Small intestine (tissue), 7 donors: ENCODE measurements at regions not wholly inside any gene's neighbourhood (a gene's known extent, or its start where the extent isn't known, plus 50 kb on each side); places are given as distances from the start of the nearest gene placed in this dataset.

Experiments used
- DNase-seq, 2 donors: peaks; one replicate each; pipeline versions ENCODE4 v3.0.0 to v3.0.0-alpha.2; 2013
- FAIRE-seq: peaks from 2 replicates; lab custom pipeline; 2012; peaks lifted over from hg19 to GRCh38; lab: Jason Lieb, UNC
- H3K27ac ChIP-seq, 3 donors: one replicate each; pipeline ENCODE4 v1.5.1; 2013; ENCODE audit warnings: low read length in 2 of 3, mild to moderate bottlenecking in 2 of 3, control low read depth in 1 of 3, inconsistent platforms in 1 of 3, low read depth in 1 of 3, moderate library complexity in 1 of 3
- H3K27me3 ChIP-seq, 3 donors: one replicate each; pipeline ENCODE4 v1.6.1; 2013; ENCODE audit warnings: low read length in 3 of 3, inconsistent platforms in 1 of 3; ENCODE audit not compliant: control insufficient read depth in 3 of 3, insufficient read depth in 3 of 3
- H3K36me3 ChIP-seq, 3 donors: one replicate each; pipeline ENCODE4 v1.6.1; 2013; ENCODE audit warnings: low read length in 3 of 3, inconsistent platforms in 1 of 3, low read depth in 1 of 3, mild to moderate bottlenecking in 1 of 3, moderate library complexity in 1 of 3; ENCODE audit not compliant: control insufficient read depth in 3 of 3, insufficient read depth in 2 of 3
- H3K4me1 ChIP-seq, 3 donors: one replicate each; pipeline ENCODE4 v1.6.1; 2013; ENCODE audit warnings: low read length in 2 of 3, inconsistent platforms in 1 of 3, low read depth in 1 of 3, mild to moderate bottlenecking in 1 of 3, moderate library complexity in 1 of 3; ENCODE audit not compliant: control insufficient read depth in 3 of 3, insufficient read depth in 2 of 3
- H3K4me3 ChIP-seq, 3 donors: one replicate each; pipeline ENCODE4 v1.5.1; 2013; ENCODE audit warnings: low read length in 3 of 3, control low read depth in 1 of 3, inconsistent platforms in 1 of 3, low read depth in 1 of 3, mild to moderate bottlenecking in 1 of 3, moderate library complexity in 1 of 3
- H3K9me3 ChIP-seq, 2 donors: one replicate each; pipeline ENCODE4 v1.6.1; 2013; ENCODE audit warnings: low read depth in 1 of 2, low read length in 1 of 2; ENCODE audit not compliant: control insufficient read depth in 2 of 2, insufficient read depth in 1 of 2
- WGBS, 3 donors: extraction: QIAGEN DNeasy Blood & Tissue Kit; methylation state at CpG; one replicate each; pipeline ENCODE4 v1.1.7; 2013; 5-methylcytosine and 5-hydroxymethylcytosine counted together
- donor health status: healthy with polysubstance abuse.
- donor health status: control.
- donor health status: control.
- donor health status: Bipolar disorder and iron deficiency.
- donor health status: healthy.

GRCh38 chr2:205892665-205893259 lies 193.2 kb downstream of the INO80D start:
- Histone ChIP-seq H3K9me3 (no peaks in the 10 kb centered on the region), H3K4me3 (no peak overlapping the region), H3K4me1 (peaks cover 0 to 7% (median 0%) of the 10 kb centered on the region in 3 donors), H3K27me3 (no peaks in the 10 kb centered on the region), H3K27ac (peak overlapping the region in 1 of 3 donors; percentile 25), H3K36me3 (no peaks in the 10 kb centered on the region)
- WGBS, 3 donors, result 17 to 69% (median 35%) methylated on average over 17 of the region's 17 CpGs
- FAIRE-seq (no peak), DNase-seq (peak; percentile 50 to 80)

- 8 to 40% (median 38%) methylated on average over 10 of the region's 10 CpGs for WGBS, 3 donors
- DNase-seq, result peak; percentile 30 to 36
- Histone ChIP-seq H3K36me3 (no peaks in the 10 kb centered on the region), H3K27me3 (no peaks in the 10 kb centered on the region), H3K4me3 (no peak overlapping the region), H3K4me1 (peaks cover 0 to 7% (median 0%) of the 10 kb centered on the region in 3 donors), H3K27ac (peak overlapping the region in 1 of 3 donors; percentile 25), H3K9me3 (no peaks in the 10 kb centered on the region)
- no peak for FAIRE-seq
Observed at GRCh38 chr2:205892251-205892655, 193.7 kb downstream of the INO80D start.

- WGBS, 3 donors, result 20 to 67% (median 38%) methylated on average over 3 of the region's 3 CpGs
- DNase-seq, result peak; percentile 39 to 61
- H3K27me3 ChIP-seq, result no peaks in the 10 kb centered on the region
- no peaks in the 10 kb centered on the region for H3K36me3 ChIP-seq
- peaks cover 0 to 7% (median 0%) of the 10 kb centered on the region in 3 donors for H3K4me1 ChIP-seq
- no peaks in the 10 kb centered on the region for H3K9me3 ChIP-seq
- no peak for FAIRE-seq
- H3K27ac ChIP-seq, result no peak overlapping the region
- no peak overlapping the region for H3K4me3 ChIP-seq
Observed at GRCh38 chr2:205889114-205889513, 196.9 kb downstream of the INO80D start.

GRCh38 chr2:205887637-205888036 lies 198.3 kb downstream of the INO80D start:
- no peaks in the 10 kb centered on the region for H3K36me3 ChIP-seq
- no peak overlapping the region for H3K4me3 ChIP-seq
- H3K27ac ChIP-seq, result no peak overlapping the region
- 79 to 87% (median 85%) methylated on average over 10 of the region's 10 CpGs for WGBS, 3 donors
- FAIRE-seq (no peak), DNase-seq (no peak)
- H3K9me3 ChIP-seq, result no peaks in the 10 kb centered on the region
- H3K27me3 ChIP-seq, result no peaks in the 10 kb centered on the region
- peaks cover 0 to 4% (median 0%) of the 10 kb centered on the region in 3 donors for H3K4me1 ChIP-seq

- no peaks in the 10 kb centered on the region for H3K9me3 ChIP-seq
- H3K4me1 ChIP-seq, result peaks cover 0 to 4% (median 0%) of the 10 kb centered on the region in 3 donors
- peak; percentile 76 to 88 for DNase-seq
- no peaks in the 10 kb centered on the region for H3K27me3 ChIP-seq
- 30 to 35% (median 31%) methylated on average over 23 of the region's 23 CpGs for WGBS, 3 donors
- H3K36me3 ChIP-seq, result no peaks in the 10 kb centered on the region
- no peak overlapping the region for H3K4me3 ChIP-seq
- H3K27ac ChIP-seq, result no peak overlapping the region
- FAIRE-seq, result no peak
Observed at GRCh38 chr2:205885492-205886099, 200.4 kb downstream of the INO80D start.

- Histone ChIP-seq H3K4me1 (no peaks in the 10 kb centered on the region), H3K36me3 (no peaks in the 10 kb centered on the region), H3K4me3 (no peak overlapping the region), H3K27me3 (no peaks in the 10 kb centered on the region), H3K27ac (no peak overlapping the region), H3K9me3 (no peaks in the 10 kb centered on the region)
- 63 to 82% (median 69%) methylated on average over 4 of the region's 4 CpGs for WGBS, 3 donors
- FAIRE-seq (no peak), DNase-seq (no peak)
Observed at GRCh38 chr2:205883965-205884364, 201.7 kb downstream of the NRP2 start.

GRCh38 chr2:205882806-205883425 lies 200.6 kb downstream of the NRP2 start:
- H3K9me3 ChIP-seq, result no peaks in the 10 kb centered on the region
- no peak for DNase-seq
- H3K4me1 ChIP-seq, result no peaks in the 10 kb centered on the region
- no peak for FAIRE-seq
- H3K4me3 ChIP-seq, result no peak overlapping the region
- no peaks in the 10 kb centered on the region for H3K27me3 ChIP-seq
- H3K27ac ChIP-seq, result no peak overlapping the region
- WGBS, 3 donors, result 88 to 95% (median 94%) methylated on average over 6 of the region's 6 CpGs
- H3K36me3 ChIP-seq, result no peaks in the 10 kb centered on the region

GRCh38 chr2:205880048-205880447 lies 197.7 kb downstream of the NRP2 start:
- H3K9me3 ChIP-seq, result no peaks in the 10 kb centered on the region
- no peaks in the 10 kb centered on the region for H3K27me3 ChIP-seq
- no peak overlapping the region for H3K4me3 ChIP-seq
- H3K27ac ChIP-seq, result no peak overlapping the region
- DNase-seq (no peak), FAIRE-seq (no peak)
- WGBS, 3 donors, result 88 to 94% (median 93%) methylated on average over 4 of the region's 4 CpGs
- H3K36me3 ChIP-seq, result no peaks in the 10 kb centered on the region
- H3K4me1 ChIP-seq, result no peaks in the 10 kb centered on the region
